K562 (cell line): ENCODE measurements at regions not wholly inside any gene's neighbourhood (a gene's known extent, or its start where the extent isn't known, plus 50 kb on each side); places are given as distances from the start of the nearest gene placed in this dataset.

Source experiments
- ATAC-seq: fragments of 200-7000 bp; cut with Tn5 transposase; 3 replicates; pipeline ENCODE4 v1.9.1; 2020; ENCODE audit warnings: moderate library complexity
- BruUV-seq: library from RNA; stranded (reverse); fragments of 400-500 nt; replicated peaks from 2 replicates; lab custom pipeline; 2021; lab: Mats Ljungman, UMichigan
- CTCF ChIA-PET: fragments of 300-600 bp; formaldehyde crosslinking; extraction: SDS; loops from one replicate; lab custom pipeline; 2021; ENCODE audit warnings: low intra/inter-chr PET ratio; lab: Yijun Ruan, JAX
- POLR2A ChIA-PET: fragments of 300-600, 350-650 bp; sonication (Branson Sonifier 250); formaldehyde crosslinking; extraction: SDS; loops from one replicate; lab custom pipeline; 2021; ENCODE audit warnings: antibody characterized with exemption, inconsistent platforms; lab: Yijun Ruan, JAX
- DNase-seq, 4 experiments: peaks; one replicate each; pipeline versions ENCODE4 v3.0.0 to v3.0.0-alpha.2; 2011 to 2018; ENCODE audit warnings: low spot score in 3 of 4, mixed read lengths in 3 of 4; ENCODE audit errors: extremely low read depth in 1 of 4
- FAIRE-seq: peaks from 2 replicates; lab custom pipeline; 2011; peaks lifted over from hg19 to GRCh38; lab: Jason Lieb, UNC
- H2AFZ ChIP-seq: 2 replicates; pipeline ENCODE4 v1.6.0; 2011; ENCODE audit warnings: low read depth, low read length, control low read depth, inconsistent platforms
- H3K27ac ChIP-seq: fragments of 200-600 bp; 3 replicates; pipeline ENCODE4 v1.8.0; 2011; ENCODE audit warnings: low read depth, mild to moderate bottlenecking, control low read depth, inconsistent platforms, low read length, moderate library complexity, mixed read lengths; ENCODE audit errors: extremely low read depth
- H3K27me3 ChIP-seq, 2 experiments: fragments of 300-600 bp in 1 of 2; 2 replicates in 1 of 2; 3 replicates in 1 of 2; pipeline versions ENCODE4 v1.6.0 to v1.8.0; 2011; ENCODE audit warnings: inconsistent platforms in 2 of 2, low read length in 2 of 2, mild to moderate bottlenecking in 1 of 2, mixed read lengths in 1 of 2, moderate library complexity in 1 of 2; ENCODE audit not compliant: control insufficient read depth in 2 of 2, insufficient read depth in 2 of 2
- H3K36me3 ChIP-seq: fragments of 300-600 bp; 3 replicates; pipeline ENCODE4 v1.8.0; 2011; ENCODE audit warnings: mild to moderate bottlenecking, low read length, inconsistent platforms; ENCODE audit not compliant: control insufficient read depth, insufficient read depth
- H3K4me1 ChIP-seq, 2 experiments: fragments of 200-600 bp in 1 of 2; replicated peaks in 1 of 2; 2 replicates in 1 of 2; 3 replicates in 1 of 2; pipeline versions ENCODE4 v1.5.1 to v1.8.0; 2011; ENCODE audit warnings: inconsistent platforms in 2 of 2, low read length in 2 of 2, mild to moderate bottlenecking in 1 of 2, mixed read lengths in 1 of 2, moderate library complexity in 1 of 2; ENCODE audit not compliant: control insufficient read depth in 2 of 2, insufficient read depth in 2 of 2
- H3K4me2 ChIP-seq: 2 replicates; pipeline ENCODE4 v1.6.1; 2011; ENCODE audit warnings: low read length, control low read depth, inconsistent platforms, mixed read lengths; ENCODE audit not compliant: insufficient read depth
- H3K4me3 ChIP-seq: fragments of 200-600 bp; sonication (generic), shearing (Covaris generic); 2 replicates; pipeline ENCODE4 v1.5.1; 2016; ENCODE audit warnings: control low read depth, inconsistent platforms
- H3K79me2 ChIP-seq: fragments of 200-600 bp; 3 replicates; pipeline ENCODE4 v1.8.0; 2011; ENCODE audit warnings: low read length, inconsistent platforms; ENCODE audit not compliant: control insufficient read depth, insufficient read depth
- H3K9ac ChIP-seq, 2 experiments: 2 replicates each; pipeline versions ENCODE4 v1.6.0 to v1.6.1; 2011; ENCODE audit warnings: low read depth in 2 of 2, low read length in 2 of 2, control low read depth in 1 of 2, inconsistent platforms in 1 of 2, mild to moderate bottlenecking in 1 of 2, mixed read lengths in 1 of 2; ENCODE audit not compliant: insufficient read depth in 1 of 2
- H3K9me1 ChIP-seq: one replicate; pipeline ENCODE4 v1.6.0; 2011; ENCODE audit warnings: inconsistent platforms, mild to moderate bottlenecking, low read length, moderate library complexity; ENCODE audit not compliant: control insufficient read depth, insufficient read depth
- H3K9me3 ChIP-seq: replicated peaks from 2 replicates; pipeline ENCODE4 v1.5.1; 2011; ENCODE audit warnings: low read depth, low read length, inconsistent platforms; ENCODE audit not compliant: control insufficient read depth, insufficient read depth
- H4K20me1 ChIP-seq: replicated peaks from 2 replicates; pipeline ENCODE4 v1.6.1; 2011; ENCODE audit warnings: low read length, inconsistent platforms, mixed read lengths; ENCODE audit not compliant: control insufficient read depth, insufficient read depth
- GATAD2B ChIP-seq: fragments of 450-650 bp; IDR thresholded peaks from 2 replicates; pipeline ENCODE4 v1.6.1; 2017; ENCODE audit warnings: mild to moderate bottlenecking, borderline replicate concordance
- HNRNPK ChIP-seq: fragments of 200-400 bp; formaldehyde crosslinking; IDR thresholded peaks from one replicate; pipeline ENCODE4 v1.6.1; 2018; ENCODE audit warnings: mild to moderate bottlenecking, low read depth, low read length; ENCODE audit not compliant: poor library complexity, severe bottlenecking
- ILK ChIP-seq: fragments of 450-650 bp; IDR thresholded peaks from 2 replicates; pipeline ENCODE4 v1.6.1; 2016; ENCODE audit warnings: missing genetic modification characterization, low read depth, mild to moderate bottlenecking, missing compliant biosample characterization, moderate library complexity, borderline replicate concordance
- MECOM ChIP-seq: fragments of 250-450 bp; sonication (Bioruptor Pico); IDR thresholded peaks from 2 replicates; pipeline ENCODE4 v1.8.0; 2022; ENCODE audit warnings: inconsistent platforms
- MLX ChIP-seq, 2 experiments: fragments of 450-650 bp in 1 of 2; sonication (generic) in 1 of 2; formaldehyde crosslinking; conservative IDR thresholded peaks; 2 replicates each; pipeline versions ENCODE4 v1.4.0 to v1.8.1; 2020 to 2022; ENCODE audit warnings: mild to moderate bottlenecking in 1 of 2, missing genetic modification reagents in 1 of 2
- POLR2A ChIP-seq: fragments of 450-650 bp; conservative IDR thresholded peaks from 2 replicates; pipeline ENCODE4 v1.6.1; 2016
- RCOR1 ChIP-seq, 2 experiments: IDR thresholded peaks; 2 replicates each; pipeline ENCODE4 v1.6.1; 2012; ENCODE audit warnings: low read depth in 2 of 2, low read length in 2 of 2, borderline replicate concordance in 1 of 2, improper control_type of control experiment in 1 of 2
- SMAD4 ChIP-seq: fragments of 250-450 bp; sonication (Bioruptor Pico); conservative IDR thresholded peaks from 2 replicates; pipeline ENCODE4 v1.8.0; 2021; ENCODE audit warnings: inconsistent platforms, mild to moderate bottlenecking, moderate library complexity
- SMARCA4 ChIP-seq: fragments of 450-650 bp; IDR thresholded peaks from 2 replicates; pipeline ENCODE4 v1.6.1; 2016
- SUPT5H ChIP-seq: fragments of 450-650 bp; IDR thresholded peaks from 2 replicates; pipeline ENCODE4 v1.6.1; 2016
- TCF7L2 ChIP-seq: fragments of 150-350 bp; IDR thresholded peaks from 2 replicates; pipeline ENCODE4 v1.6.1; 2016; ENCODE audit warnings: low read depth, mild to moderate bottlenecking, low read length, moderate library complexity
- ZNF3 ChIP-seq: fragments of 250-450 bp; sonication (Bioruptor Pico); IDR thresholded peaks from 2 replicates; pipeline ENCODE4 v1.5.0; 2021; ENCODE audit warnings: mild to moderate bottlenecking, moderate library complexity
- ZNF398 ChIP-seq: fragments of 250-450 bp; sonication (Bioruptor Pico); IDR thresholded peaks from 2 replicates; pipeline ENCODE4 v1.8.0; 2021; ENCODE audit warnings: moderate library complexity, mild to moderate bottlenecking, inconsistent platforms
- WGBS: fragments of 100-300 bp; shearing (Covaris generic); methylation state at CpG from one replicate; pipeline ENCODE4 v1.1.6; 2016; ENCODE audit warnings: low coverage, mixed read lengths; ENCODE audit not compliant: insufficient coverage; ENCODE audit errors: missing lambda C conversion rate; 5-methylcytosine and 5-hydroxymethylcytosine counted together
- in situ Hi-C: fragments of 300-500 bp; cut with MboI; formaldehyde crosslinking; loops from 4 replicates; pipeline ENCODE4 v1.15.0; 2018; ENCODE audit warnings: inconsistent platforms, mixed read lengths
- intact Hi-C: fragments of 100-400 bp; cut with micrococcal nuclease; formaldehyde crosslinking; loops from 2 replicates; pipeline ENCODE4 v1.14.2; 2022
- TF ChIP-seq, protein P1 (sequence below): fragments of 250-450 bp; sonication (Bioruptor Pico); IDR thresholded peaks from 2 replicates; pipeline ENCODE4 v1.5.0; 2020; ENCODE audit warnings: mild to moderate bottlenecking
- TF ChIP-seq, protein P2 (sequence below), 2 experiments: IDR thresholded peaks; 2 replicates each; pipeline ENCODE4 v1.6.1; 2011; ENCODE audit warnings: borderline replicate concordance in 1 of 2, control low read depth in 1 of 2, low read depth in 1 of 2, low read length in 1 of 2, mild to moderate bottlenecking in 1 of 2, mixed read lengths in 1 of 2, moderate library complexity in 1 of 2; ENCODE audit not compliant: insufficient read depth in 1 of 2, insufficient read length in 1 of 2, poor library complexity in 1 of 2, severe bottlenecking in 1 of 2; ENCODE audit errors: extremely low read depth in 1 of 2

GRCh38 chr5:2193542-2194235 is 311.0 kb upstream of the IRX4 start:
- H3K9ac ChIP-seq = no peak overlapping the region
- ChIA-PET POLR2A (interaction anchor here (0.6 kb wide), 1 partner anchor 1088 kb away, joined by 3 read pairs; no protein-coding TSS in a partner anchor), CTCF (no interaction called here)
- H3K9me1 ChIP-seq = no peaks in the 10 kb centered on the region
- H2AFZ ChIP-seq = no peak overlapping the region
- intact Hi-C loops (no loop called here), in situ Hi-C loops (no loop called here)
- H4K20me1 ChIP-seq = peaks cover 11% of the 10 kb centered on the region
- TF ChIP-seq SMARCA4 (no peak), POLR2A (no peak), HNRNPK (no peak), GATAD2B (no peak), ZNF3 (CRISPR knock-in tag) (no peak), ZNF398 (CRISPR knock-in tag) (no peak), MLX (CRISPR knock-in tag; conservative IDR thresholded peaks at IDR 0.05) (no peak), MECOM (CRISPR knock-in tag) (no peak), SUPT5H (no peak), ILK (tag) (no peak), TCF7L2 (no peak), RCOR1 (IDR thresholded peaks at IDR 0.05; ENCODE audit: borderline replicate concordance in 1 of 2, low read depth in 2 of 2, low read length in 2 of 2) (no peak), SMAD4 (no peak)
- TF ChIP-seq, protein P1, sequence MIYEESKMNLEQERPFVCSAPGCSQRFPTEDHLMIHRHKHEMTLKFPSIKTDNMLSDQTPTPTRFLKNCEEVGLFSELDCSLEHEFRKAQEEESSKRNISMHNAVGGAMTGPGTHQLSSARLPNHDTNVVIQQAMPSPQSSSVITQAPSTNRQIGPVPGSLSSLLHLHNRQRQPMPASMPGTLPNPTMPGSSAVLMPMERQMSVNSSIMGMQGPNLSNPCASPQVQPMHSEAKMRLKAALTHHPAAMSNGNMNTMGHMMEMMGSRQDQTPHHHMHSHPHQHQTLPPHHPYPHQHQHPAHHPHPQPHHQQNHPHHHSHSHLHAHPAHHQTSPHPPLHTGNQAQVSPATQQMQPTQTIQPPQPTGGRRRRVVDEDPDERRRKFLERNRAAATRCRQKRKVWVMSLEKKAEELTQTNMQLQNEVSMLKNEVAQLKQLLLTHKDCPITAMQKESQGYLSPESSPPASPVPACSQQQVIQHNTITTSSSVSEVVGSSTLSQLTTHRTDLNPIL (CRISPR knock-in tag) = no peak
- TF ChIP-seq, protein P2, sequence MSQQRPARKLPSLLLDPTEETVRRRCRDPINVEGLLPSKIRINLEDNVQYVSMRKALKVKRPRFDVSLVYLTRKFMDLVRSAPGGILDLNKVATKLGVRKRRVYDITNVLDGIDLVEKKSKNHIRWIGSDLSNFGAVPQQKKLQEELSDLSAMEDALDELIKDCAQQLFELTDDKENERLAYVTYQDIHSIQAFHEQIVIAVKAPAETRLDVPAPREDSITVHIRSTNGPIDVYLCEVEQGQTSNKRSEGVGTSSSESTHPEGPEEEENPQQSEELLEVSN (IDR thresholded peaks at IDR 0.05; ENCODE audit: borderline replicate concordance in 1 of 2, extremely low read depth in 1 of 2, insufficient read depth in 1 of 2, insufficient read length in 1 of 2, low read depth in 1 of 2, low read length in 1 of 2, poor library complexity in 1 of 2, severe bottlenecking in 1 of 2) = no peak
- no peak overlapping the region for H3K27ac ChIP-seq
- BruUV-seq = no TSS peak
- ATAC-seq = no peak
- peaks cover 16 to 36% of the 10 kb centered on the region in 2 experiments for H3K27me3 ChIP-seq
- no peaks in the 10 kb centered on the region for H3K79me2 ChIP-seq
- FAIRE-seq = no peak
- DNase-seq = no peak
- 2% methylated on average over 11 of the region's 11 CpGs for WGBS
- H3K9me3 ChIP-seq = no peaks in the 10 kb centered on the region
- no peaks in the 10 kb centered on the region for H3K36me3 ChIP-seq
- H3K4me1 ChIP-seq = no peaks in the 10 kb centered on the region
- no peak overlapping the region for H3K4me2 ChIP-seq
- H3K4me3 ChIP-seq = no peak overlapping the region
